HPDE6-E6E7 (cell line): ENCODE measurements at regions not wholly inside any gene's neighbourhood (a gene's known extent, or its start where the extent isn't known, plus 50 kb on each side); places are given as distances from the start of the nearest gene placed in this dataset.
"Not testable (repeated sequence)": the region's sequence is repeated elsewhere in the genome, so short reads cannot be mapped to it uniquely, and the experiment has no call there.

ENCODE experiments used
- DNase-seq: peaks from one replicate; pipeline ENCODE4 v3.0.0; 2011; ENCODE audit warnings: missing footprints; ENCODE audit errors: extremely low spot score

GRCh38 chr10:4303045-4303444 is 518.0 kb upstream of the KLF6 start:
- DNase-seq: no peak

- no peak for DNase-seq
These were observed 516.5 kb upstream of the KLF6 start for GRCh38 chr10:4301291-4302045.

GRCh38 chr10:4296161-4296560 is 511.2 kb upstream of the KLF6 start:
- DNase-seq: no peak

- DNase-seq: no peak
These were observed 510.2 kb upstream of the KLF6 start for GRCh38 chr10:4294996-4295792.

- DNase-seq: no peak
These were observed 509.3 kb upstream of the KLF6 start for GRCh38 chr10:4294271-4294670.

- DNase-seq: no peak
These were observed 507.0 kb upstream of the KLF6 start for GRCh38 chr10:4291990-4292389.

GRCh38 chr10:4285121-4285520 is 500.1 kb upstream of the KLF6 start:
- no peak for DNase-seq

GRCh38 chr10:4283846-4284610 is 499.0 kb upstream of the KLF6 start:
- no peak for DNase-seq

- DNase-seq: no peak
These were observed 497.5 kb upstream of the KLF6 start for GRCh38 chr10:4282496-4282895.

- DNase-seq: no peak
These were observed 496.3 kb upstream of the KLF6 start for GRCh38 chr10:4281190-4281825.

- no peak for DNase-seq
These were observed 495.6 kb upstream of the KLF6 start for GRCh38 chr10:4280461-4281189.

- no peak for DNase-seq
These were observed 494.6 kb upstream of the KLF6 start for GRCh38 chr10:4279655-4280054.

- DNase-seq: no peak
These were observed 493.2 kb upstream of the KLF6 start for GRCh38 chr10:4278186-4278585.

GRCh38 chr10:4276151-4276550 is 491.1 kb upstream of the KLF6 start:
- DNase-seq: no peak

- not testable (repeated sequence) for DNase-seq
These were observed 489.7 kb upstream of the KLF6 start for GRCh38 chr10:4274671-4275070.

GRCh38 chr10:4271193-4271592 is 486.2 kb upstream of the KLF6 start:
- DNase-seq: no peak

- DNase-seq: no peak
These were observed 485.1 kb upstream of the KLF6 start for GRCh38 chr10:4270116-4270515.

- not testable (repeated sequence) for DNase-seq
These were observed 483.5 kb upstream of the KLF6 start for GRCh38 chr10:4268490-4268889.

GRCh38 chr10:4267086-4267773 is 482.2 kb upstream of the KLF6 start:
- DNase-seq: no peak

GRCh38 chr10:4266416-4267085 is 481.5 kb upstream of the KLF6 start:
- DNase-seq: no peak
